H1 (cell line): ENCODE measurements at regions not wholly inside any gene's neighbourhood (a gene's known extent, or its start where the extent isn't known, plus 50 kb on each side); places are given as distances from the start of the nearest gene placed in this dataset.

Experiments
- CTCF ChIA-PET: fragments of 300-600 bp; sonication (Branson Sonifier 250); formaldehyde crosslinking; loops from one replicate; lab custom pipeline; 2021; ENCODE audit not compliant: partially characterized antibody; lab: Charles Lee
- POLR2A ChIA-PET: fragments of 300-600 bp; sonication (Branson Sonifier 250); formaldehyde crosslinking; loops from one replicate; lab custom pipeline; 2021; ENCODE audit warnings: inconsistent platforms; ENCODE audit not compliant: partially characterized antibody; lab: Charles Lee
- DNase-seq, 2 experiments: peaks; one replicate each; pipeline versions ENCODE4 v3.0.0 to v3.0.0-alpha.2; 2010 to 2022; ENCODE audit warnings: low spot score in 2 of 2, low read depth in 1 of 2, mixed read lengths in 1 of 2
- FAIRE-seq: peaks from 2 replicates; lab custom pipeline; 2011; peaks lifted over from hg19 to GRCh38; lab: Jason Lieb, UNC
- H2AFZ ChIP-seq: 2 replicates; pipeline ENCODE4 v1.8.1; 2012; ENCODE audit warnings: low read length, inconsistent platforms
- H2AK5ac ChIP-seq: 2 replicates; pipeline ENCODE4 v1.6.1; 2013; ENCODE audit warnings: low read depth, low read length
- H2BK120ac ChIP-seq: replicated peaks from 2 replicates; pipeline ENCODE3; 2013; ENCODE audit warnings: low read depth, low read length, inconsistent platforms
- H2BK12ac ChIP-seq: 2 replicates; pipeline ENCODE4 v1.6.1; 2013; ENCODE audit warnings: low read depth, low read length
- H2BK15ac ChIP-seq: 2 replicates; pipeline ENCODE4 v1.6.1; 2013; ENCODE audit warnings: low read length
- H2BK20ac ChIP-seq: 2 replicates; pipeline ENCODE4 v1.6.1; 2013; ENCODE audit warnings: low read length
- H2BK5ac ChIP-seq: 2 replicates; pipeline ENCODE4 v1.6.1; 2013; ENCODE audit warnings: low read depth, low read length
- H3K14ac ChIP-seq: 2 replicates; pipeline ENCODE4 v1.6.1; 2013; ENCODE audit warnings: inconsistent platforms; ENCODE audit not compliant: insufficient read length
- H3K18ac ChIP-seq: 2 replicates; pipeline ENCODE4 v1.6.1; 2013; ENCODE audit warnings: low read length; ENCODE audit errors: extremely low read depth
- H3K23ac ChIP-seq: 2 replicates; pipeline ENCODE4 v1.6.1; 2013; ENCODE audit warnings: inconsistent platforms; ENCODE audit not compliant: insufficient read length
- H3K23me2 ChIP-seq: 2 replicates; pipeline ENCODE4 v1.6.1; 2013; ENCODE audit warnings: low read depth, low read length
- H3K27ac ChIP-seq: 2 replicates; pipeline ENCODE4 v1.6.1; 2011; ENCODE audit warnings: low read depth, low read length, inconsistent platforms
- H3K27me3 ChIP-seq, 4 experiments: replicated peaks in 1 of 4; 1 replicate in 1 of 4; 2 replicates in 3 of 4; pipeline versions ENCODE4 v1.6.1 to v1.8.1; 2011 to 2013; ENCODE audit warnings: low read length in 3 of 4, mild to moderate bottlenecking in 3 of 4, inconsistent platforms in 2 of 4, mixed read lengths in 2 of 4, moderate library complexity in 1 of 4; ENCODE audit not compliant: control insufficient read depth in 3 of 4, insufficient read depth in 3 of 4; ENCODE audit errors: extremely low read depth in 1 of 4
- H3K36me3 ChIP-seq, 4 experiments: 2 replicates each; pipeline versions ENCODE4 v1.6.1 to v1.8.1; 2011 to 2013; ENCODE audit warnings: mild to moderate bottlenecking in 4 of 4, low read length in 3 of 4, moderate library complexity in 2 of 4, control low read depth in 1 of 4, inconsistent platforms in 1 of 4; ENCODE audit not compliant: insufficient read depth in 4 of 4, control insufficient read depth in 2 of 4
- H3K4ac ChIP-seq: replicated peaks from 2 replicates; pipeline ENCODE3; 2013; ENCODE audit warnings: low read length, low read depth, mixed read lengths, inconsistent platforms; ENCODE audit not compliant: insufficient read length
- H3K4me1 ChIP-seq, 4 experiments: replicated peaks in 1 of 4; 1 replicate in 1 of 4; 2 replicates in 3 of 4; pipeline versions ENCODE4 v1.6.1 to v1.8.1; 2011 to 2013; ENCODE audit warnings: low read length in 3 of 4, inconsistent platforms in 2 of 4, mixed read lengths in 1 of 4; ENCODE audit not compliant: insufficient read depth in 4 of 4, control insufficient read depth in 3 of 4
- H3K4me2 ChIP-seq, 2 experiments: 2 replicates each; pipeline versions ENCODE4 v1.6.1 to v1.8.1; 2011 to 2013; ENCODE audit warnings: low read depth in 2 of 2, low read length in 2 of 2, control low read depth in 1 of 2, inconsistent platforms in 1 of 2, mild to moderate bottlenecking in 1 of 2; ENCODE audit not compliant: insufficient read depth in 1 of 2
- H3K4me3 ChIP-seq, 4 experiments: fragments of 200-600, 300-600 bp in 1 of 4; sonication (generic), shearing (Covaris generic), sonication (Bioruptor Twin) in 1 of 4; 2 replicates each; pipeline versions ENCODE4 v1.5.1 to v1.8.1; 2011 to 2016; ENCODE audit warnings: low read length in 4 of 4, low read depth in 3 of 4, control low read depth in 2 of 4, inconsistent platforms in 2 of 4, mild to moderate bottlenecking in 2 of 4, mixed read lengths in 1 of 4, moderate library complexity in 1 of 4; ENCODE audit not compliant: insufficient read depth in 2 of 4; ENCODE audit errors: extremely low read depth in 1 of 4
- H3K56ac ChIP-seq: replicated peaks from 2 replicates; pipeline ENCODE3; 2013; ENCODE audit warnings: low read depth, mild to moderate bottlenecking, mixed read lengths, low read length, inconsistent platforms; ENCODE audit not compliant: insufficient read length
- H3K79me1 ChIP-seq: 2 replicates; pipeline ENCODE4 v1.6.1; 2013; ENCODE audit warnings: low read depth, low read length, control low read depth
- H3K79me2 ChIP-seq, 2 experiments: 2 replicates each; pipeline versions ENCODE4 v1.6.1 to v1.8.1; 2012 to 2013; ENCODE audit warnings: low read length in 2 of 2, mild to moderate bottlenecking in 2 of 2, inconsistent platforms in 1 of 2; ENCODE audit not compliant: insufficient read depth in 2 of 2, control insufficient read depth in 1 of 2
- H3K9ac ChIP-seq, 4 experiments: replicated peaks in 1 of 4; 1 replicate in 1 of 4; 2 replicates in 3 of 4; pipeline versions ENCODE4 v1.6.1 to v1.8.1; 2011 to 2013; ENCODE audit warnings: low read depth in 3 of 4, low read length in 3 of 4, control low read depth in 2 of 4, mild to moderate bottlenecking in 2 of 4, moderate library complexity in 2 of 4, inconsistent platforms in 1 of 4; ENCODE audit errors: extremely low read depth in 1 of 4
- H3K9me3 ChIP-seq, 2 experiments: 2 replicates each; pipeline versions ENCODE4 v1.6.1 to v1.8.1; 2012 to 2013; ENCODE audit warnings: mild to moderate bottlenecking in 2 of 2, moderate library complexity in 2 of 2, control low read depth in 1 of 2, inconsistent platforms in 1 of 2, low read depth in 1 of 2, low read length in 1 of 2, mixed read lengths in 1 of 2; ENCODE audit not compliant: insufficient read depth in 2 of 2
- H4K20me1 ChIP-seq, 2 experiments: replicated peaks in 1 of 2; 2 replicates each; pipeline versions ENCODE3 to v1.8.1; 2011 to 2013; ENCODE audit warnings: inconsistent platforms in 2 of 2, low read length in 2 of 2, mild to moderate bottlenecking in 1 of 2; ENCODE audit not compliant: insufficient read depth in 2 of 2, control insufficient read depth in 1 of 2
- H4K5ac ChIP-seq: 2 replicates; pipeline ENCODE4 v1.6.1; 2013; ENCODE audit warnings: low read length, low read depth, mixed read lengths, inconsistent platforms; ENCODE audit not compliant: insufficient read length
- H4K8ac ChIP-seq: 2 replicates; pipeline ENCODE4 v1.8.0; 2013; ENCODE audit warnings: mild to moderate bottlenecking, moderate library complexity, low read length, inconsistent platforms; ENCODE audit not compliant: insufficient read depth; ENCODE audit errors: extremely low read depth
- H4K91ac ChIP-seq: replicated peaks from 2 replicates; pipeline ENCODE3; 2013; ENCODE audit warnings: low read length, mixed read lengths, inconsistent platforms; ENCODE audit not compliant: insufficient read length
- BCL11A ChIP-seq, 2 experiments: IDR thresholded peaks; one replicate each; pipeline ENCODE4 v1.6.1; 2011; ENCODE audit warnings: low read depth in 2 of 2, low read length in 2 of 2, mild to moderate bottlenecking in 2 of 2
- CBX5 ChIP-seq: fragments of 300-800, 300-1000 bp; sonication (generic); IDR thresholded peaks from 2 replicates; pipeline ENCODE4 v1.7.1; 2016; ENCODE audit warnings: antibody characterized with exemption, low read length, low read depth
- CBX8 ChIP-seq: fragments of 300-800, 300-1000 bp; sonication (generic); IDR thresholded peaks from 2 replicates; pipeline ENCODE4 v1.7.1; 2016; ENCODE audit warnings: low read depth, low read length, borderline replicate concordance
- KDM4A ChIP-seq: IDR thresholded peaks from one replicate; pipeline ENCODE4 v1.7.1; 2012; ENCODE audit warnings: low read depth, mild to moderate bottlenecking, moderate library complexity, low read length, inconsistent platforms; ENCODE audit not compliant: severe bottlenecking
- RBBP5 ChIP-seq: IDR thresholded peaks from 2 replicates; pipeline ENCODE4 v1.7.1; 2012; ENCODE audit warnings: low read depth, mild to moderate bottlenecking, inconsistent platforms, low read length, moderate library complexity, borderline replicate concordance
- SP2 ChIP-seq: IDR thresholded peaks from 2 replicates; pipeline ENCODE4 v1.6.1; 2012; ENCODE audit warnings: mild to moderate bottlenecking, low read length, inconsistent platforms
- SUZ12 ChIP-seq: fragments of 200-600 bp; sonication (generic); IDR thresholded peaks from 2 replicates; pipeline ENCODE4 v1.6.1; 2012; ENCODE audit warnings: mild to moderate bottlenecking, inconsistent platforms, low read length, moderate library complexity, mixed read lengths
- TAF1 ChIP-seq: IDR thresholded peaks from 2 replicates; pipeline ENCODE4 v1.6.1; 2011; ENCODE audit warnings: mild to moderate bottlenecking, low read depth, low read length
- TAF7 ChIP-seq: optimal IDR thresholded peaks from 2 replicates; pipeline ENCODE3; 2011; ENCODE audit warnings: low read depth, mild to moderate bottlenecking, inconsistent platforms, low read length, moderate library complexity, borderline replicate concordance
- WGBS, 2 experiments: shearing (Covaris generic) in 1 of 2; methylation state at CpG; one replicate each; pipeline versions ENCODE4 v1.1.6 to v1.1.7; 2013 to 2015; ENCODE audit warnings: low lambda C conversion rate in 2 of 2, mixed read lengths in 2 of 2, inconsistent platforms in 1 of 2, low coverage in 1 of 2, missing lambda C conversion rate in 1 of 2; ENCODE audit not compliant: insufficient replicate concordance in 2 of 2, insufficient coverage in 1 of 2, insufficient read length in 1 of 2; ENCODE audit errors: extremely low coverage in 1 of 2, missing lambda C conversion rate in 1 of 2; 5-methylcytosine and 5-hydroxymethylcytosine counted together

GRCh38 chr2:226466589-226466988, 333.0 kb downstream of the IRS1 start:
- no peak overlapping the region for H3K27ac ChIP-seq
- H3K4me2 ChIP-seq, result no peak overlapping the region
- no peak overlapping the region for H3K14ac ChIP-seq
- H2BK120ac ChIP-seq, result no peak overlapping the region
- no peaks in the 10 kb centered on the region for H3K36me3 ChIP-seq
- no peak overlapping the region for H3K56ac ChIP-seq
- H3K18ac ChIP-seq, result no peak overlapping the region
- H2BK12ac ChIP-seq, result no peak overlapping the region
- no peaks in the 10 kb centered on the region for H3K27me3 ChIP-seq
- no peak for DNase-seq
- H4K5ac ChIP-seq, result no peak overlapping the region
- no peaks in the 10 kb centered on the region for H3K79me1 ChIP-seq
- H3K9ac ChIP-seq, result no peak overlapping the region
- H4K91ac ChIP-seq, result no peak overlapping the region
- H2AFZ ChIP-seq, result peak overlapping the region; percentile 27; the same call in 1 of the 2 replicates
- H2BK20ac ChIP-seq, result no peak overlapping the region
- POLR2A ChIA-PET, result no interaction called here
- no peak overlapping the region for H4K8ac ChIP-seq
- H3K9me3 ChIP-seq, result no peaks in the 10 kb centered on the region
- H3K4me1 ChIP-seq, result no peaks in the 10 kb centered on the region
- no peak overlapping the region for H2BK15ac ChIP-seq
- H4K20me1 ChIP-seq, result no peaks in the 10 kb centered on the region
- no peak for TF ChIP-seq TAF7
- no peak for TF ChIP-seq SP2
- TF ChIP-seq CBX5, result no peak
- no peak for TF ChIP-seq KDM4A
- no peak for TF ChIP-seq TAF1
- TF ChIP-seq BCL11A (IDR thresholded peaks at IDR 0.05; ENCODE audit: low read depth in 2 of 2, low read length in 2 of 2), result no peak
- TF ChIP-seq SUZ12, result no peak
- TF ChIP-seq RBBP5, result no peak
- no peak for TF ChIP-seq CBX8
- TF ChIP-seq, all 59 proteins: peak for 0
- Histone ChIP-seq H2AK5ac (no peak overlapping the region), H3K4ac (no peak overlapping the region), H3K4me3 (no peak overlapping the region), H3K23ac (no peak overlapping the region), H3K79me2 (no peaks in the 10 kb centered on the region), H2BK5ac (no peak overlapping the region), H3K23me2 (no peaks in the 10 kb centered on the region)
- WGBS, 2 experiments, result 88% methylated on average over 2 of the region's 2 CpGs; no CpG with 5 or more reads in 1 of the 2 experiments
- CTCF ChIA-PET, result no interaction called here
- FAIRE-seq, result no peak
